Keratinocyte (primary cell): ENCODE measurements at regions not wholly inside any gene's neighbourhood (a gene's known extent, or its start where the extent isn't known, plus 50 kb on each side); places are given as distances from the start of the nearest gene placed in this dataset.

Source experiments
- DNase-seq: peaks from one replicate; pipeline ENCODE4 v3.0.0-alpha.2; 2011; ENCODE audit warnings: low read depth, missing footprints, low spot score
- FAIRE-seq: peaks from 2 replicates; lab custom pipeline; 2011; peaks lifted over from hg19 to GRCh38; lab: Jason Lieb, UNC
- H2AFZ ChIP-seq: 2 replicates; pipeline ENCODE4 v1.6.0; 2012; ENCODE audit warnings: low read length, control low read depth, inconsistent platforms; ENCODE audit not compliant: control insufficient read depth
- H3K27ac ChIP-seq: 2 replicates; pipeline ENCODE4 v1.5.1; 2011; ENCODE audit warnings: low read length; ENCODE audit not compliant: control insufficient read depth, insufficient read depth
- H3K27me3 ChIP-seq: 3 replicates; pipeline ENCODE4 v1.6.0; 2011; ENCODE audit warnings: low read length; ENCODE audit not compliant: control insufficient read depth, insufficient read depth; ENCODE audit errors: extremely low read depth
- H3K36me3 ChIP-seq, 2 experiments: 2 replicates in 1 of 2; 3 replicates in 1 of 2; pipeline ENCODE4 v1.5.1; 2011; ENCODE audit warnings: low read length in 2 of 2, mild to moderate bottlenecking in 1 of 2; ENCODE audit not compliant: control insufficient read depth in 2 of 2, insufficient read depth in 2 of 2; ENCODE audit errors: extremely low read depth in 1 of 2
- H3K4me1 ChIP-seq: 3 replicates; pipeline ENCODE4 v1.5.1; 2011; ENCODE audit warnings: low read length; ENCODE audit not compliant: control insufficient read depth, insufficient read depth; ENCODE audit errors: extremely low read depth
- H3K4me2 ChIP-seq: 3 replicates; pipeline ENCODE4 v1.6.0; 2011; ENCODE audit warnings: low read depth, low read length; ENCODE audit not compliant: control insufficient read depth, insufficient read depth; ENCODE audit errors: extremely low read depth
- H3K4me3 ChIP-seq, 3 experiments: fragments of 200-600 bp in 1 of 3; sonication (generic) in 1 of 3; 2 replicates in 2 of 3; 3 replicates in 1 of 3; pipeline ENCODE4 v1.5.1; 2011 to 2016; ENCODE audit warnings: low read length in 3 of 3, mild to moderate bottlenecking in 3 of 3, control low read depth in 2 of 3, inconsistent platforms in 1 of 3, low read depth in 1 of 3, mixed read lengths in 1 of 3, mixed run types in 1 of 3, moderate library complexity in 1 of 3; ENCODE audit not compliant: control insufficient read depth in 2 of 3, insufficient read depth in 2 of 3; ENCODE audit errors: extremely low read depth in 1 of 3
- H3K79me2 ChIP-seq: 2 replicates; pipeline ENCODE4 v1.6.0; 2012; ENCODE audit warnings: low read length; ENCODE audit not compliant: control insufficient read depth, insufficient read depth
- H3K9ac ChIP-seq: 3 replicates; pipeline ENCODE4 v1.6.0; 2011; ENCODE audit warnings: low read length; ENCODE audit not compliant: control insufficient read depth, insufficient read depth; ENCODE audit errors: extremely low read depth
- H3K9me1 ChIP-seq: 3 replicates; pipeline ENCODE4 v1.6.0; 2011; ENCODE audit warnings: low read length; ENCODE audit not compliant: control insufficient read depth, insufficient read depth; ENCODE audit errors: extremely low read depth
- H3K9me3 ChIP-seq: 2 replicates; pipeline ENCODE4 v1.5.1; 2012; ENCODE audit warnings: low read depth, low read length; ENCODE audit not compliant: control insufficient read depth
- H4K20me1 ChIP-seq: 3 replicates; pipeline ENCODE4 v1.6.0; 2011; ENCODE audit warnings: low read length; ENCODE audit not compliant: control insufficient read depth, insufficient read depth; ENCODE audit errors: extremely low read depth
- CTCF ChIP-seq, 3 experiments: IDR thresholded peaks in 1 of 3; conservative IDR thresholded peaks in 1 of 3; optimal IDR thresholded peaks in 1 of 3; 2 replicates in 2 of 3; 3 replicates in 1 of 3; pipeline versions ENCODE3 to v1.5.1; 2011; ENCODE audit warnings: low read length in 3 of 3, mild to moderate bottlenecking in 3 of 3, moderate library complexity in 2 of 3, control low read depth in 1 of 3, inconsistent platforms in 1 of 3; ENCODE audit not compliant: insufficient read depth in 2 of 3; ENCODE audit errors: extremely low read depth in 1 of 3
- EZH2 ChIP-seq: IDR thresholded peaks from one replicate; pipeline ENCODE4 v1.6.1; 2012; ENCODE audit warnings: inconsistent platforms, mild to moderate bottlenecking, low read length, moderate library complexity
- dilution Hi-C: fragments of 300-500 bp; cut with MboI; formaldehyde crosslinking; loops from one replicate; pipeline ENCODE4 v1.7.0; 2020; ENCODE audit warnings: low sequenced_read_pairs; ENCODE audit not compliant: extremely low pct_ligation_motif_present

- no peak for DNase-seq
- H3K27ac ChIP-seq, result peak overlapping the region; percentile 67
- H3K79me2 ChIP-seq, result no peaks in the 10 kb centered on the region
- H4K20me1 ChIP-seq, result no peaks in the 10 kb centered on the region
- H2AFZ ChIP-seq, result no peak overlapping the region
- dilution Hi-C loops, result no loop called here
- peaks cover 22% of the 10 kb centered on the region for H3K4me1 ChIP-seq
- peak overlapping the region; percentile 28 for H3K4me2 ChIP-seq
- peak overlapping the region in 2 of 3 experiments; percentile 9 for H3K4me3 ChIP-seq
- no peaks in the 10 kb centered on the region for H3K27me3 ChIP-seq
- no peaks in the 10 kb centered on the region for H3K9me1 ChIP-seq
- H3K9me3 ChIP-seq, result no peaks in the 10 kb centered on the region
- H3K36me3 ChIP-seq, result no peaks in the 10 kb centered on the region
- TF ChIP-seq EZH2 (no peak), CTCF (optimal IDR thresholded peaks at IDR 0.05 in 1 of 3, IDR thresholded peaks at IDR 0.05 in 1 of 3, conservative IDR thresholded peaks at IDR 0.05 in 1 of 3; ENCODE audit: extremely low read depth in 1 of 3, insufficient read depth in 2 of 3, low read length in 3 of 3) (no peak)
- H3K9ac ChIP-seq, result peak overlapping the region; percentile 9
- FAIRE-seq, result peak; percentile 96
Observed at GRCh38 chr2:221097568-221097915, 474.6 kb downstream of the EPHA4 start.

GRCh38 chr2:221097949-221098348 is 474.2 kb downstream of the EPHA4 start:
- Histone ChIP-seq H3K27ac (peak overlapping the region; percentile 67), H3K79me2 (no peaks in the 10 kb centered on the region), H3K4me1 (peaks cover 25% of the 10 kb centered on the region), H3K9me3 (no peaks in the 10 kb centered on the region), H3K9ac (no peak overlapping the region), H3K36me3 (no peaks in the 10 kb centered on the region), H3K9me1 (no peaks in the 10 kb centered on the region), H2AFZ (no peak overlapping the region), H3K4me2 (peak overlapping the region; percentile 28), H4K20me1 (no peaks in the 10 kb centered on the region), H3K4me3 (no peak overlapping the region), H3K27me3 (no peaks in the 10 kb centered on the region)
- dilution Hi-C loops, result no loop called here
- FAIRE-seq (peak; percentile 26), DNase-seq (no peak)
- no peak for TF ChIP-seq CTCF (optimal IDR thresholded peaks at IDR 0.05 in 1 of 3, IDR thresholded peaks at IDR 0.05 in 1 of 3, conservative IDR thresholded peaks at IDR 0.05 in 1 of 3; ENCODE audit: extremely low read depth in 1 of 3, insufficient read depth in 2 of 3, low read length in 3 of 3)
- TF ChIP-seq EZH2, result no peak
